NCI-H1694 treated with DMSO at 0.1 percent for 48 hours (cell line): ENCODE measurements at regions not wholly inside any gene's neighbourhood (a gene's known extent, or its start where the extent isn't known, plus 50 kb on each side); places are given as distances from the start of the nearest gene placed in this dataset.

ENCODE experiments used
- DNase-seq: peaks from one replicate; lab custom pipeline; 2025; lab: John Stamatoyannopoulos, UW

- no peak for DNase-seq
Measured at GRCh38 chr2:128690869-128691268, 372.2 kb upstream of the HS6ST1 start.

- DNase-seq = no peak
Measured at GRCh38 chr2:128691526-128691925, 372.9 kb upstream of the HS6ST1 start.

GRCh38 chr2:128692895-128693742, 374.5 kb upstream of the HS6ST1 start:
- no peak for DNase-seq

- DNase-seq = no peak
Measured at GRCh38 chr2:128693743-128694029, 375.0 kb upstream of the HS6ST1 start.

GRCh38 chr2:128695646-128696220, 377.1 kb upstream of the HS6ST1 start:
- peak; percentile 34 for DNase-seq

GRCh38 chr2:128696421-128696820, 377.8 kb upstream of the HS6ST1 start:
- no peak for DNase-seq

GRCh38 chr2:128701418-128701817, 382.8 kb upstream of the HS6ST1 start:
- no peak for DNase-seq

GRCh38 chr2:128702616-128703015, 383.9 kb upstream of the HS6ST1 start:
- no peak for DNase-seq

GRCh38 chr2:128708106-128708816, 389.6 kb upstream of the HS6ST1 start:
- no peak for DNase-seq

- no peak for DNase-seq
Measured at GRCh38 chr2:128710242-128710641, 391.6 kb upstream of the HS6ST1 start.

- DNase-seq = no peak
Measured at GRCh38 chr2:128710729-128711128, 392.1 kb upstream of the HS6ST1 start.

GRCh38 chr2:128714285-128714684, 395.6 kb upstream of the HS6ST1 start:
- DNase-seq = no peak

GRCh38 chr2:128714851-128715312, 396.2 kb upstream of the HS6ST1 start:
- DNase-seq = peak; percentile 14

- DNase-seq = no peak
Measured at GRCh38 chr2:128715360-128715759, 396.7 kb upstream of the HS6ST1 start.

- DNase-seq = no peak
Measured at GRCh38 chr2:128716299-128716721, 397.6 kb upstream of the HS6ST1 start.

GRCh38 chr2:128717758-128718710, 399.4 kb upstream of the HS6ST1 start:
- DNase-seq = no peak

GRCh38 chr2:128720080-128721022, 401.7 kb upstream of the HS6ST1 start:
- DNase-seq = no peak

GRCh38 chr2:128721096-128721495, 402.4 kb upstream of the HS6ST1 start:
- no peak for DNase-seq

- no peak for DNase-seq
Measured at GRCh38 chr2:128722489-128722888, 403.8 kb upstream of the HS6ST1 start.

- no peak for DNase-seq
Measured at GRCh38 chr2:128724547-128724946, 405.9 kb upstream of the HS6ST1 start.

- no peak for DNase-seq
Measured at GRCh38 chr2:128724972-128725371, 406.3 kb upstream of the HS6ST1 start.
